CD1c-positive myeloid dendritic cell (primary cell): ENCODE measurements at regions not wholly inside any gene's neighbourhood (a gene's known extent, or its start where the extent isn't known, plus 50 kb on each side); places are given as distances from the start of the nearest gene placed in this dataset.
"Not testable (repeated sequence)": the region's sequence is repeated elsewhere in the genome, so short reads cannot be mapped to it uniquely, and the experiment has no call there.

Source experiments
- DNase-seq: peaks from one replicate; pipeline ENCODE4 v3.0.0-alpha.2; 2016; ENCODE audit errors: extremely low spot score

GRCh38 chr4:3615386-3616286 lies 83.4 kb upstream of the LRPAP1 start:
- no peak for DNase-seq

DNA sequence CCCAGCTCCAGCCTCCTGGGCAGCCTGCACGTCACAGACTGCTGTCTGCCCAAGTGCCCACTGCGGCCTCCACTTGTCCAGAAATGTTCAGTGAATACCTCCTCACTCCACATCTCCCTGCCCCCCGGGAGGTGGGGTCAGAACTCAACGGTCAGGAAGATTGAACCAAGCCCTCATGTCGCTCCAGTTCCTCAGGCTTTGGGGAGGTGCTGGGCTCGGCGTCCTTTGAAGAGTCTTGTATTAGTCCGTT lies 82.4 kb upstream of the LRPAP1 start:
- DNase-seq, result no peak

GRCh38 chr4:3613967-3614730 lies 81.9 kb upstream of the LRPAP1 start:
- DNase-seq, result no peak

- no peak for DNase-seq
Measured at GRCh38 chr4:3612934-3613333, 80.7 kb upstream of the LRPAP1 start.

- DNase-seq, result no peak
Measured at GRCh38 chr4:3612281-3612680, 80.1 kb upstream of the LRPAP1 start.

GRCh38 chr4:3611778-3612177 lies 79.6 kb upstream of the LRPAP1 start:
- no peak for DNase-seq

DNA sequence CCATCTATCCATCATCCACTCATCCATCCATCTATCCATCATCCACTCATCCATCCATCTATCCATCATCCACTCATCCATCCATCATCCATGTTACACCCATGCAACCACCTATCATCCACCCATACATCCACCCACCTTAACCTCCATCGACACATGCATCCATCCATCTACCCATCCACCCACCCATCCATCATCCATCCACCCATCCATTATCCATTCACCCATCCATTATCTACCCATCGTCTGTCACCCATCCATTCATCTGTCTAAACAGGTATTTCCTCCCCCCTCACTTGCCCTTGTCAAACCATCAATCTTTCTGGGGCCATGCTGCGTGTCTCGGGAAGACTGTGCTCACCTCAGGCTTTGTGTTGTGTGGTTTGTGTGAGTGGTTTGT lies 78.6 kb upstream of the LRPAP1 start:
- not testable (repeated sequence) for DNase-seq

DNA sequence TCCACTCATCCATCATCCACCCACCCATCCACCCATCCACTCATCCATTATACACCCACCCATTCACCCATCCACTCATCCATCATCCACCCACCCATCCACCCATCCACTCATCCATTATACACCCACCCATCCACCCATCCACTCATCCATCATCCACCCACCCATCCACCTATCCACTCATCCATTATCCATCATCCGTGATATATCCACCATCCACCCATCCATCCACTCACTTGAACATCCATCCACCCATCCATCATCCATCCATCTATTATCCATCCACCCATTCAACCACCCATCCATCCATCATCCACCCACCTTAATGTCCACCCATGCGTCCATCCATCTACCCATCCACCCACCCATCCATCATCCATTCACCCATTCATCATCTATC lies 77.7 kb upstream of the LRPAP1 start:
- not testable (repeated sequence) for DNase-seq

- no peak for DNase-seq
Measured at GRCh38 chr4:3607690-3608552, 75.7 kb upstream of the LRPAP1 start.

DNA sequence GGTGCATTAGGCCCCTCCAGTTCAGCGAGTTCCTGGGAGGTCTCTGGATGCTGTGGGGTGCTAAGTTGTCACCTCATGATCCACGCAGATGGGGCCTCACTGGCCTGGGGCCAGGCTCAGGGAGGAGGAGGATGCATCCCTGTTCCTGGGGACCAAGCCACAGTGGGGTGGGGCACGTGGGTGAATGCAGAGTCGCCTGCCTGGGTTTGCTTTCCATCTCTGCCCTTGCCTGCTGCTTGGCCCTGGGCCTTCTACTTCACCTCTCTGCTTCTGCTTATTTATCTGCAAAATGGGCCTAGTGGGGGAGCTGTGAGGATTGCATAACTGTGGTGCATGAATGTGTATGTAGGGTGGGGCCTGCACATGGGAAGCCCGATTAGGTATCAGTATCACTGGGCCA lies 74.6 kb upstream of the LRPAP1 start:
- DNase-seq, result not testable (repeated sequence)

DNA sequence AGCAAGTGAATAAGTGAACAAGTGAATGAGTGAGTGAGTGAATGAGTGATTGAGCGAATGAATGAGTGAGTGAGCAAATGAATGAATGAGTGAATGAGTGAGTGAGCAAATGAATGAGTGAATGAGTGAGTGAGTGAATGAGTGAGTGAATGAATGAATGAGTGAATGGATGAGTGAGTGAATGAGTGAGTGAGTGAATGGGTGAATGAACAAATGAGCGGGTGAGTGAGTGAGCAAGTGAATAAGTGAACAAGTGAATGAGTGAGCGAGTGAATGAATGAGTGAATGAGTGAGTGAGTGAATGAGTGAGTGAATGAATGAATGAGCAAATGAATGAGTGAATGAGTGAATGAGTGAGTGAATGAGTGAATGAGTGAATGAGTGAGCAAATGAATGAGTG lies 74.0 kb upstream of the LRPAP1 start:
- DNase-seq, result not testable (repeated sequence)

DNA sequence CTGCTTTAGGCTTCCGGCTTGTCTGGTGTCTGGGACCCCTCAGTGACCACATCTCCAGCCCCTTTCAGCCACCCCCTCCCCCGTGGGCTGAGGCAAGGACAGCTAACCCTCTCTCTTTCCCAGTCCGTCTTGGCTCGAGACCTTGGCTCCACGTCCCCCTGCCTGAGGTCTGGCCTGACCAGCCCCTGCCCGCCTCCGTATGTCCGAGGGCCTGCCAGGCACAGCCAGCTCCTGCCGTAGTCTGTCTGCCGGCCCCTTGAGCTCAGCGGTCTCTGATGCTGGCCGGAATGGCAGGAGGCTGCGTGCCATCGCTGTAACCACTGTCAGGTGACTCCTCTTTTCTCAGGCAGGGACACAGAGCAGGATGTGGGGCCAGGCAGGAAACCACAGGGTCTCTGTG lies 73.3 kb upstream of the LRPAP1 start:
- no peak for DNase-seq

DNA sequence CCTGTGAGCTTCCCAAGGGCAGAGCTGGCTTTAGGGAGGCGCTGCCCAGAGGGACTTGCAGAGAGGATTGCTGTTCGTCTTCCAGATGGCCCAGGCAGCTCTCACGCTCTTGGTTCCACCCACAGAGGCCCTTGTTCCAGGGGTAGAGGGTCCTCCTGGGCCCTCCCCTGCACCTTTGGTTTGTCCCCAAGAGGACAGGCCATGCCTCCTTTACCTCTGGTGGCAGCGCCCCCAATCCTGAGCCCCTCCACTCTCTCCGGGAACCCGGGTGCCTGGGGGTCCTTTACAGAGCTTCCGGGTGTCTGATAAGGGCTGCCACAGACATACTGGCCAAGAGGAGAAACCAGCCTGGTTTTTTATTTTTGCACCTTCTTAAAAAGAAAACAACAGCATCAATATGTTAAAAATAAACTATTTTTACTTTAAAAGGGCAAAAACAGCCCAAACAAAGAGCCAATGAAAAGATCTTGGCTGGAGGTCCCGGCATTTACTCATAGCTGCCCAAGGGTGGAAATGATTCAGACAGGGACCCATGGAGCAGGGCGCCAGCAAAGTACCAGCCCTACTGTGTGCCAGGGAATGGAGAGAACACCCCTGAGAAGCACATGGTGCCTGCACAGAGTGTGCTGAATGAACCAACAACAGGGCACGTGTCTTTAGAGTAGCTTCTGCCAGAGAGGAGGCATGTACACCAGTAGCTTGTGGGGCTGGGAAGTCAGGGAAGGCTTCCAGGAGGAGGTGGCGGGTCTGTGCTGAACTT lies 70.8 kb upstream of the LRPAP1 start:
- not testable (repeated sequence) for DNase-seq

GRCh38 chr4:3601992-3602391 lies 69.8 kb upstream of the LRPAP1 start:
- no peak for DNase-seq

GRCh38 chr4:3601108-3601690 lies 69.0 kb upstream of the LRPAP1 start:
- DNase-seq, result not testable (repeated sequence)

DNA sequence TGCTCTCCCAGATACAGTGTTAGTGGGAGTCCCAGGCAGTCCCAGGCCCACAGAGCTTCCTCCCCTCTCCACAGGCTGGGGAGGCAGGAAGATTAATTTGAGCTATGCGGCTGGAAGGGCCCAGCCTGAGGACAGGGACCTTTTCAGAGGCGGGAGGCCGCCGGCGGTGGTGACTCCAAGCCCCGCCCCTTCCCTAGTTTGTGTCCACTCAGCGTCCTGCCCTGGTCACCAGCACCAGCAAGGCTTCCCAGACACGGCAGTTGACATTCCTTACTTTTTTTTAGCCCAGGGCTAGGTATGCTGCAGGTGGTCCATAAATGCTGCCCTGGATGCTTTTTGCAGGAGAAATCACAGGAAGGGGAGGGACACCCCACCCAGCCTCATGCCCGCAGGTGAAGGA lies 67.7 kb upstream of the LRPAP1 start:
- no peak for DNase-seq

DNA sequence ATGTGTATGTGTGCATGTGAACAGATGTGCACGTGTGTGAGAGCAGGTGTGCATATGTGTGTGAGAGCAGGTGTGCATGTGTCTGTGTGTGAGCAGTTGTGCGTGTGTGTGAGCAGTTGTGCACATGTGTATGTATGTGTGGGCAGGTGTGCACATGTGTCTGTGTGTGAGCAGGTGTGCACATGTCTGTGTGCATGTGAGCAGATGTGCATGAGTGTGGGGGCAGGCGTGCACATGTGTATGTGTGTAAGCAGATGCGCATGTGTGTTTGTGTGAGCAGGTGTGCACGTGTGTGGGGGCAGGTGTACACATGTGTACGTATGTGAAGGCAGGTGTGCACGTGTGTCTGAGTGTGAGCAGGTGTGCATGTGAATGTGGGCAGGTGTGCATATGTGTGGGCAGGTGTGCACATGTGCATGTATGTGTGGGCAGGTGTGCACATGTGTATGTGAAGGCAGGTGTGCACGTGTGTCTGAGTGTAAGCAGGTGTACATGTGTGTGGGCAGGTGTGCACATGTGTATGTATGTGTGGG lies 66.5 kb upstream of the LRPAP1 start:
- no peak for DNase-seq

- not testable (repeated sequence) for DNase-seq
Measured at GRCh38 chr4:3597896-3598505, 65.8 kb upstream of the LRPAP1 start.

DNA sequence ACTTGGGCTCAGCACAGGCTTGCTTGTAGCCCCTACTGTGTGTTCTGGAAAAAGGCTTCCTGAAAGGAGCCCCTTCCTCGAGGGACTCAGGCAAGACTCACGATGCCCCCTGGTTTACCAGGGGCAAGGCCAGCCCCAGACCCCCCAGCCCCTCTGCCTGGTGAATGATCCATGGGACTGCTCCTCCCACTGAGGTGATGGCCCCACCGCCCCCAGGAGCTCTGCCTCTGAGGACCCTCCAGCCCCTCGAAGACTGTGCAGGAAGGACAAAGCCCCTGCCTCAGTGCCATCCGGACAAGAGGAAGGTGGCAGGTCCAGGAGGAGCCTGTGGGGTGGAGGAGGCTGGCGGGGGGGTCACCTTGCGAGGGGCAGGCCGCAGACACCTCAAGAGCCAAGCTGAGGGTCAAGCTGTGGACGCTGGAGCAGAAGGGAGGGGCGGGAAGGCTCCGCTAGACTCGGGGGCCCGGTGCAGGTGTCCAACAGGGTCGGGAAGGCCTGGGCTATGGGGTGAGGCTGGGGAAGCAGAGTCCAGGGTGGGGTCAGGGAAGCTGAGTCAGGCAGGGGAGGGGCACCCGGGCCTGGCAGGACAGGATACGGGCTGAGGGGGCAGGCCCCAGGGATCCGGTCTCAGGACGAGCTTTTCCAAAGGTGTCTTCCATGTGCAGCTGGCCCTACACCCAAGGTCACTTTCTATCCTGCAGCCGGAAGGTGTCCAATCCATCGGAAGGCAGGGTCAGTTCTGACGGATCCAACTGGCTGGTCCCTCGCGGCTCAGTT lies 64.9 kb upstream of the LRPAP1 start:
- not testable (repeated sequence) for DNase-seq
